ENCODE measurements at regions not wholly inside any gene's neighbourhood (a gene's known extent, or its start where the extent isn't known, plus 50 kb on each side); places are given as distances from the start of the nearest gene placed in this dataset.

DNA sequence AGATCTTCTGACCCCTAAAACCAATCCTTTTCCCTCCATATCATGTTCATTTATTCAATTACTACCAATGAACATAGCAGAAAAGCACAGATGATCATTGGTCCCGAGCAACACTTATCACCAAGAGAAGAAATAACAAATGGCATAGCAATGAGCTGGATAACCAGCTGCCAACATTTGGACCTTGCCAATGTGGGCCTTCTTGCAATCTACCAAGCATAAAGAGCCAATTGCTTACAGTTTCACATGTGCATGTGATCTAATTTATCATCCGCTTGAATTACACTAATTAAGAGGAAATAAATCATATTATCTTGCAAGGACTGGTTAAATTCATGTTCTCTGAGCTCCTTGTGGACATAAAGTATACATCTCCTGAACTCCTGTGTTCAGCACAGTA lies 134.8 kb upstream of the HMGA2 start:
- TF ChIP-seq, protein P1, sequence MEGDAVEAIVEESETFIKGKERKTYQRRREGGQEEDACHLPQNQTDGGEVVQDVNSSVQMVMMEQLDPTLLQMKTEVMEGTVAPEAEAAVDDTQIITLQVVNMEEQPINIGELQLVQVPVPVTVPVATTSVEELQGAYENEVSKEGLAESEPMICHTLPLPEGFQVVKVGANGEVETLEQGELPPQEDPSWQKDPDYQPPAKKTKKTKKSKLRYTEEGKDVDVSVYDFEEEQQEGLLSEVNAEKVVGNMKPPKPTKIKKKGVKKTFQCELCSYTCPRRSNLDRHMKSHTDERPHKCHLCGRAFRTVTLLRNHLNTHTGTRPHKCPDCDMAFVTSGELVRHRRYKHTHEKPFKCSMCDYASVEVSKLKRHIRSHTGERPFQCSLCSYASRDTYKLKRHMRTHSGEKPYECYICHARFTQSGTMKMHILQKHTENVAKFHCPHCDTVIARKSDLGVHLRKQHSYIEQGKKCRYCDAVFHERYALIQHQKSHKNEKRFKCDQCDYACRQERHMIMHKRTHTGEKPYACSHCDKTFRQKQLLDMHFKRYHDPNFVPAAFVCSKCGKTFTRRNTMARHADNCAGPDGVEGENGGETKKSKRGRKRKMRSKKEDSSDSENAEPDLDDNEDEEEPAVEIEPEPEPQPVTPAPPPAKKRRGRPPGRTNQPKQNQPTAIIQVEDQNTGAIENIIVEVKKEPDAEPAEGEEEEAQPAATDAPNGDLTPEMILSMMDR (conservative IDR thresholded peaks at IDR 0.05; ENCODE audit: low read depth, low read length), result no peak
- TF ChIP-seq EZH2phosphoT487 (IDR thresholded peaks at IDR 0.05; ENCODE audit: borderline replicate concordance, low read length) (no peak), EZH2 (IDR thresholded peaks at IDR 0.05; ENCODE audit: low read length, unreplicated experiment) (no peak)
